HEK293T (cell line): ENCODE measurements at regions not wholly inside any gene's neighbourhood (a gene's known extent, or its start where the extent isn't known, plus 50 kb on each side); places are given as distances from the start of the nearest gene placed in this dataset.
"Not testable (repeated sequence)": the region's sequence is repeated elsewhere in the genome, so short reads cannot be mapped to it uniquely, and the experiment has no call there.

Source experiments
- BHLHE40 ChIP-seq: fragments of 450-650 bp; IDR thresholded peaks from 2 replicates; pipeline ENCODE4 v1.6.1; 2016; ENCODE audit warnings: mild to moderate bottlenecking, moderate library complexity, borderline replicate concordance
- CTBP1 ChIP-seq: fragments of 450-650 bp; IDR thresholded peaks from 2 replicates; pipeline ENCODE4 v1.6.1; 2016; ENCODE audit warnings: borderline replicate concordance
- ELF4 ChIP-seq: fragments of 450-650 bp; IDR thresholded peaks from 2 replicates; pipeline ENCODE4 v1.6.1; 2017; ENCODE audit warnings: antibody characterized with exemption
- FOXK2 ChIP-seq: fragments of 450-650 bp; IDR thresholded peaks from 2 replicates; pipeline ENCODE4 v1.6.1; 2016; ENCODE audit warnings: mild to moderate bottlenecking
- FOXM1 ChIP-seq: fragments of 450-650 bp; IDR thresholded peaks from 2 replicates; pipeline ENCODE4 v1.6.1; 2017; ENCODE audit warnings: mild to moderate bottlenecking, borderline replicate concordance
- L3MBTL2 ChIP-seq: fragments of 450-650 bp; conservative IDR thresholded peaks from 2 replicates; pipeline ENCODE4 v1.6.1; 2016; ENCODE audit warnings: mild to moderate bottlenecking
- SP1 ChIP-seq: fragments of 450-650 bp; IDR thresholded peaks from 2 replicates; pipeline ENCODE4 v1.6.1; 2017
- TARDBP ChIP-seq: fragments of 450-650 bp; IDR thresholded peaks from 2 replicates; pipeline ENCODE4 v1.6.1; 2016
- ZNF384 ChIP-seq: fragments of 450-650 bp; IDR thresholded peaks from 2 replicates; pipeline ENCODE4 v1.6.1; 2016

GRCh38 chr1:230566532-230567220 lies 75.6 kb upstream of the COG2 start:
- TF ChIP-seq FOXK2, ZNF384, CTBP1, BHLHE40, SP1, ELF4, FOXM1, TARDBP, L3MBTL2: not testable (repeated sequence)
